CD4-positive, alpha-beta T cell treated with Interleukin-15 for 4 hours (primary cell): ENCODE measurements at regions not wholly inside any gene's neighbourhood (a gene's known extent, or its start where the extent isn't known, plus 50 kb on each side); places are given as distances from the start of the nearest gene placed in this dataset.
"Not testable (repeated sequence)": the region's sequence is repeated elsewhere in the genome, so short reads cannot be mapped to it uniquely, and the experiment has no call there.

ENCODE experiments used
- DNase-seq: peaks from one replicate; pipeline ENCODE4 v3.0.0-alpha.2; 2020; ENCODE audit warnings: low spot score

DNA sequence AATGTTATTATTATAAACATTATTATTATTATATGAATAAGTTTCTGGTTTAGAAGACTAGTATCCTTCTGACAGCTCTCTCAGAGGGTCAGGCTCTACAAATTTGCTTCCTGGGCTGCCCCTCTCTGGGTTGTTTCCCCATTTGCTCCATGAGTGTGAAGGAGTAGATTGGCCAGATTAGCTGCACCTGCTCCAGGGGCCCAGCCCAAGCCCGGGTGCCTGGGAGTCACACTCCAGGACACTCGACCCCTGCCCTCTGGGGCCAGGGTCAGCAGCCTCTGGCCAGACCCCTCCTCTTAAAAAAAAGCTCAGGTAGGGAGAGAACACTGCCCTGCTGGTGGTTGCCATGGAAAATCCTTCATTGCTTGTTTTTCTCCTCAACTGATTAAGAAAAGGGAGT is 169.0 kb upstream of the FOXD4L5 start:
- DNase-seq = not testable (repeated sequence)

DNA sequence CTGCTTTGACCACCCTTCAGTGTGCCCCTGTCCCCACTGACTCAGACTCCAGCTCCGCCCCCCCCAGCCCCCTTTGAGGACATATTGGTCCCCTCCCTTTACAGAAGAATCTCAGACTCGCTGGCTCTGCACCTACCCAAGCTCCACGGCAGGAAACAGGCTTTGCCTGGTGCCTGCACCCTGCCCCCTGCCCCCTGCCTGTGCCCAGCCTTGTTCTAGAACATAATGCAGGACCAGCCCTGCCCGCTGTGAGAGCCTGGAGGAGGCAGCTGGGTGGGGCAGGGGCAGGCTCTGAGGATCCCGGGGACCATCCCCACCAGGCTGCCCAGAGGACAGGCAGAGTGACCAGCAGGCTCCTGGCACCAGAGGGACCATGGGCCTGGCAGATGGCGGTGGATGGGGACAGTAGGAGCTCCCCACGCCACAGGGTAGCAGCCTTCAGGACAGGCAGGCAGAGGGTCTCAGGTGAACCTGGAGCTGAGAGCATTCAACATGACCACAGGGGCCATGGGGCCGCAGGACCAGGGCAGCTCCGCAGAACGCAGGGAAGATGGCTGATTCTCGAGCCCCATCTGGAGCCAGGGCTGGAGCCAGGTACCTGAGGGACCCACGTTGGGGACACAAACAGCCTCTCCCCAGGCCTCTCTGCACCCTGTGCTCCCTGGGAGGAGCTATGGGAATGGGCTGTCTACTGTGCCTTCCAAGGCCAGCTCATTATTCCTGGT is 165.0 kb upstream of the FOXD4L5 start:
- not testable (repeated sequence) for DNase-seq

DNA sequence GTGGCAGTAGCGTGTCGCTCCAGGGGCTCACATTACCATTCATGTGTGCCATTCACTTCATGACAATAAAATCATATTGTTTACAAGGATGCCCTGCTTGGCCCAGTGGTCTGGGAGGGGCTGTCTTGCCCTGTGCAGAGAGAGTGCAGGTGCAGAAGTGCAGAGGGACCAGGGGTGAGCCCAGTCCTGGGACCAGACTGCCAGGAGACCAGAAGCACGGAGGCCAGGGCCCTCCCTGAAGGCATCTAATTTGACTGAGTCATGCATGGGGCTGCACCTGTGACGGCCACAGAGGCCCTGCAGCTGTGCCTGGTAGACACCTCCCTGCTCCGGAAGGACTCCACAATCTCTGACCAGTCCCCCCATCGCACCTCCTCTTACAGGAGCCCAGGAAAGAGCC is 164.4 kb upstream of the FOXD4L5 start:
- no peak for DNase-seq

DNA sequence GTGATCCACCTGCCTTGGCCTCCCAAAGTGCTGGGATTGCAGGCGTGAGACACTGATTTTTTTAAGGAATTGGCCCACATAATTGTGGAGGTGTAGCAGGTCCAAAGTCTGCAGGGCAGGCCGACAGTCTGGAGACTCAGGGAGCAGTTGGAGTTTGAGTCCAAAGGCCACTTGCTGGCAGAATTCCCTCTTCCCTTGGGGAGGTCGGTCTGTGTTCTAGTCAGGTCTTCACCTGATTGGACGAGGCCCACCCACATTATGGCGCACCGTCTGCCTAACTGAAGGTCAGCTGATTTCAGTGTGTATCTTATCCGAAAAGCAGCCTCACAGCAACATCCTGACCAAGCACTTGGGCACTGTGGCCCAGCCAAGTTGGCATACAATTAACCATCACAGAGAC is 162.1 kb upstream of the FOXD4L5 start:
- DNase-seq = not testable (repeated sequence)

DNA sequence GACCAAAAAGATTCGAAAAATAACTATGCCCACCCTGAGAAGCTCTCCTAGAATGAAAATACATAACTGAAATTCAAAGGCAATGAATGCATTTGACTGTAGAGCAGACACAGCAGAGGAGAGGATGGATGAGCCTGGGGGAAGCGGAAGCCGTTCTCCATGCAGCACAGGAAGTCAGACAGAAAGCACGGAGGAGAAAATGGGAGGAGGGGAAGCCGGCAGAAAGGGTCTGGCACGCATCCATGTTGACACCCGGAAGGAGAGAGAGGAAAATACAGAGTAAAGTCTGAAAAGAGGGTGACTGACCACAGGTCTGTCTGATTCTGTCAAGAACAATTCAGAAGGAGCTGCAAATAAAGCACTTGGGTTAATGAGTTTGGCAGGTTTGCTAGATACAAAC is 161.0 kb upstream of the FOXD4L5 start:
- DNase-seq = not testable (repeated sequence)

DNA sequence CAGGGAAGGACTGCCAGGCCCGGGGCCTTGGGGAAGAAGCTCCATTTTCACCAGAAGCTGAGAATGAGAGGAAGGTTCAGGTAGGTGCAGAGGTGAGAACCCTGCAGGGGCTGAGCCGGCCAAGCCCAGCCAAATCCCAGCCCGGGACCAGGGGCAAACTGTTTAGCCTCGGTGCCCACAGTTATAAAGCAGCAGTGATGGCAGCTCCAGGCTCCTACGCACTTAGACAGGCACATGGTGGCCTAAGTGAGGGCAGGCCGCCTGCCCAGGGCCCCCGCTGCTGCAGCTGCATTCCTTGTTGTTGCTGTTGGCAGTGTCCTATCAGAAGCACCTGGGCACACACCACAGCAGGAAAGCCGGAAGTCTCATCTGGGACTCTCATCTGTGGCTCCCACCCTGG is 159.9 kb upstream of the FOXD4L5 start:
- DNase-seq = no peak

DNA sequence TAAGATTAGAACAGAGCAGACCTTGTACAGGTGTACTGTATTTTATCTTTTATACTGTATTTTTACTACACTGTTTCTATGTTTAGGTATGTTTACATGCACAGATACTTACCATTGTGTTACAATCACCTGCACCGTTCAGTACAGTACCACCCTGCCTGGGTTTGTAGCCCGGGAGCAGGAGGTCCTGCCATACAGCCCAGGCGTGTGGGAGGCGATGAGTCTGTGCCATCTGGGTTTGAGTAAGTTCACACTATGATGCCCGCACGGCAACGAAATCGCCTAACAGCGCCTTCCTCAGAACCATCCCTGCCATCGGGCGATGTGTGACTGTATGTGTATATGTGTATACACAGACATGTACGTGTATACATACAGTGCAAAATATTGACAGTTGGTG is 157.1 kb upstream of the FOXD4L5 start:
- DNase-seq = not testable (repeated sequence)

DNA sequence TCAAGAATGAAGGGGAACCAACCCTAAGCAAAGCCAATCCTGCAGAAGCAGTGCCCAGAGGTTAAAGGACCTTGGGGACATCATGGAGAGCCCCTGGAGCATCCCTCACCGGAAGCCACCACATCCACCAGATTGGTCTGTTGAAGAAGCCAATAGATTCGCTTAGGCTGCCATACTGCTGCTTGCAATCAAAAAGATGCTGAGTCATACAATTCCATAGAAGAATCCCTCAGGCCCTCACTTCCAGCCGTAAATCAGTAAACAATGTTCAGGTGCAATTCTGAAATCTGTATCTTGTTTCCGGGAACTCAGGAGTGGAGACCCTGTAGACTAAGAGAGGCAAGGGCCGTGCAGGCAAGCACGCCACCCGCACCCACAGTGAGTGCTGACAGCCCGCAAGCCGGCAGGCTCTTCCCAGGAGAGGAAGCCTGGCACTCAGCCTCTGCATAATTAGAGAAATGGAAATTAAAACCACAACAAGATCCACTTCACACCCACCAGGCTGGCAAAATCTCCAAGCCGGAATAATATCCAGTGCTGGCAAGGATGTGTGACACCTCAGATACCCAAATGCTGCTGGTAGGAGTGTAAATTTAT is 156.4 kb upstream of the FOXD4L5 start:
- not testable (repeated sequence) for DNase-seq

DNA sequence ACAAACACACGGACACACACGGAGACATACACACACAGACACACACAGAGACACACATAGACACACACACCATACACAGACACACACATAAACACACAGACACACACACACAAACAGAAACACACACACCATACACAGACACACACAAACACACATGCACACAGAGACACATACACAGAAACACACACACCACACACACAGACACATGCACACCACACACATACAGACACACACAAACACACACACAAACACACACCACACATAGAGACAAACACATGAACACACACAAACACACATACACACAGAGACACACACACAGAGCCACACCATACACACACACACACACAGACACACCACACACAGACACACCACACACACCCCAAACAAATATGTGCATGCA is 152.7 kb upstream of the FOXD4L5 start:
- no peak for DNase-seq

DNA sequence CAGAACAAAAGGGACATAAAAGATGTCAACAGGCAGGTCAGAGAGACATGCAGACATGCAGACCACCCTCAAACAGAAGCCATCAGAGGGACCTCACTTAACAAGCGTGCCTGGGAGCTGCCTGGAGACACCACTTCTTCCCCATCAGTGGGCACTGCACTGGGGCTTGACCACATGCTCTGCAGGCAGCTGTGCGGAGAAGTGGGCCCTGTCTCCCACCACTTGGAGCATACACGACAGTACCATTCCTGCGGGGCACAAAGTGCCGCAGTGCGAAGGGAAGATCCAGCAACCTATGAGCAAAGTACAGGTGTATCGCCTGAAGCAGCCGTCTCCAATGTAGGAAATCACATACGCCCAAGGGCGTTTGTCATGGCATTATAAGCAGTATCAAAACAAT is 150.5 kb upstream of the FOXD4L5 start:
- DNase-seq = no peak

DNA sequence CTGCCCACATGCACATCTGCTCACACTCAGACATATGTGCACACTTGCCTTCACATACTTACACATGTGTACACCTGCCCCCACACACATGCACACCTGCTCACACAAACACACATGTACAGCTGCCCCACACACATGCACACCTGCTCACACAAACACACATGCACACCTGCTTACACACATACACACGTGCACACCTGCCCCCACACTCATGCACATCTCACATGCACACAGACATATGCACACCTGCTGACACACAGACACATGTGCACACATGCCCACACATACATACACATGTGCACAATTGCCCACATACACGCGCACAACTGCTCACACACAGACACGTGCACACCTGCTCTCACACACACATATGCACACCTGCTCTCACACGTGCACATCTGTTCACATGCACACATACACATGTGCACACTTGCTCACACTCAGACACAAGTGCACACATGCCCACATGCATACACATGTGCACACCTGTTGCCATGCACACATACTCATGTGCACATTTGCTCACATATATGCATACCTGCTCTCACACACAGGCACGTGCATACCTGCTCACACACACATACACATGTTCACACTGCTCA is 147.8 kb upstream of the FOXD4L5 start:
- DNase-seq = no peak

DNA sequence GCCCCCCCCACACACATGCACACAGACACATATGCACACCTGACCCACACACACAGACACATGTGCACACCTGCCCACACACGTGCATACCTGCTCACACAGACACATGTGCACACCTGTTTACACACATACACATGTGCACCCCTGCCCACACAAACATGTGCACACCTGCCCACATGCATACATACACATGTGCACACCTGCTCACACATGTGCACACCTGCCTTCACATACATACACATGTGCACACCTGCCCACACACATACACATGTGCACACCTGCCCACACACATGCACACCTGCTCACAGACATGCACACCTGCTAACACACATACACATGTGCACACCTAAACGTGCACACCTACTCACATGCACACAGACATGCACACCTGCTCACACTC is 147.0 kb upstream of the FOXD4L5 start:
- DNase-seq = no peak

DNA sequence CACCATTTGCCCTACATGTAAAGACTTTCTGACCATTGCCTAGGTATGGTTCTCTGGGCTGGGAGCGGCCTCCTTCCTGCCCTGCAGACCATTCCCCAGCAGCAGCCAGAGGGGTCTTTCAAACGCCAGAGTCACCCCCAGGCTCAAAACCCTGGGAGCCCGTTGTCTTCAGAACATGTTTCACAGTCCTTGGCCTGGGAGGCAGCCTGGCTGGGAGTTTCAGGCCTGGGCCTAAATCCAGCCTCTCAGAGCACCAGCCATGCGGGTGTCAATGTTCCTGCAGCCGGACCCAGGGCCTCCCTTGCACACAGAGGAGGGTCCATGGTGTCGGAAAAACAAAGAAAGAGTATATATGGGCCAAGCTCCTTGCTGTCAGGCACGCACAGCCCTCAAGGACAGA is 145.2 kb upstream of the FOXD4L5 start:
- DNase-seq = no peak

DNA sequence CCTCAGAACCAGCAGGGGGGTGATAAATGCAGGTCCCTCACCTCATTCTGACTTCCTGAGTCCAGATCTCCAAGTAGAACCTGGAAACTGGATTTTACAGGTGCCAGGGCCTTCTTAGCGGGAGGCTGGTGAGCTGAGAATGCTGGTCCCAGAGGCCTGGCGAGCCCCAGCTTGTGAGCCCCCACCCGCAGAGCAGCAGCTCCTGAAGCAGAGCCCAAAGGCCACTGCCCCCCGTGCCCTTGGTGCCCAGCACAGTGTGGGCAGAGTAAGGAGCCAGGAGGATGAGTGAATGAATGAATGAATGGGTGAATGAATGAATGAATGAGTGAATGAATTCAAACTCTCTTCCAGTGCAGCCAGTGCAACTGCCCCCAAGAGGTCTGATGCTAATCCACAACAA is 142.4 kb upstream of the FOXD4L5 start:
- not testable (repeated sequence) for DNase-seq

DNA sequence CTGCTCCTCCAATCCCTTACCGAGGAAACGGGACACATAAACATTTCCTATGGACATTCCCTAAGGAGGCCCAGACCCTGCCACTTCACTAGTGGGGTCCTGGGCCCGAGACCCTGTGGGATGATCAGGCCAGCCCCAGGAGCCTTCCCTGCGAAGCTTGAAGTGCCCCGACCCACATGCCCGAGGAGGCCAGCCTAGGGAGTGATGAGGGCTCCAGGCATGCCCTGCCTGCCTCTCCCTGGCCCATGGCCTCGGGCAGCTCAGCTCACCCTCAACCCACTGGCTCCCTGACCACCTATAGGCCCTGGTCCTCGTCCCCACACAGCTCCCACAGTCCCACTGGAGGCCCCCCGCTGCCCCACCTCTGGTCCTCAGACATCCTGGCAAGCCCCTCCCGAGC is 141.8 kb upstream of the FOXD4L5 start:
- not testable (repeated sequence) for DNase-seq

DNA sequence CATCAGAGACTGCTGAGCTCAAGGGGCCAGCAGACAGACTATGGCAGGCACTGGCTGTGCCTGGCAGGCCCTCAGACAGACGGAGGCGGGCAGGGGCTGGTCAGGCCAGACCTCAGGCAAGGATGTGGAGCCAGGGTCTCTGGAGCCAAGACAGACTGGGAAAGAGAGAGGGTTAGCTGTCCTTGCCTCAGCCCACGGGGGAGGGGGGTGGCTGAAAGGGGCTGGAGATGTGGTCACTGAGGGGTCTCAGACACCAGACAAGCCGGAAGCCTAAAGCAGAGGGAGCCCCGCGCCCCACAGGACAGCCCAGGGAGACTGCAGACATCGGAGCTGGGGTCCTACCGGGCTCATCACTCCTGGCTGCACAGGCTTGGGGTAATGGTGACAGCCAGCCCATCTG is 141.2 kb upstream of the FOXD4L5 start:
- no peak for DNase-seq

DNA sequence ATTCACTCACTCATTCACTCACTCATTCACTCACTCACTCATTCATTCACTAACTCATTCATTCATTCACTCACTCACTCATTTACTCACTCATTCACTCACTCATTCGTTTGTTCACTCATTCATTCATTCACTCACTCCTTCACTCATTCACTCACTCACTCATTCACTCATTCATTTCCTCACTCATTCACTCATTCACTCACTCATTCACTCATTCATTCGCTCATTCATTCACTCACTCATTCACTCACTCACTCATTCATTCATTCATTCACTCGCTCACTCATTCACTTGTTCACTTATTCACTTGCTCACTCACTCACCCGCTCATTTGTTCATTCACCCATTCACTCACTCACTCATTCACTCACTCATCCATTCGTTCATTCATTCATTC is 140.2 kb upstream of the FOXD4L5 start:
- DNase-seq = not testable (repeated sequence)

DNA sequence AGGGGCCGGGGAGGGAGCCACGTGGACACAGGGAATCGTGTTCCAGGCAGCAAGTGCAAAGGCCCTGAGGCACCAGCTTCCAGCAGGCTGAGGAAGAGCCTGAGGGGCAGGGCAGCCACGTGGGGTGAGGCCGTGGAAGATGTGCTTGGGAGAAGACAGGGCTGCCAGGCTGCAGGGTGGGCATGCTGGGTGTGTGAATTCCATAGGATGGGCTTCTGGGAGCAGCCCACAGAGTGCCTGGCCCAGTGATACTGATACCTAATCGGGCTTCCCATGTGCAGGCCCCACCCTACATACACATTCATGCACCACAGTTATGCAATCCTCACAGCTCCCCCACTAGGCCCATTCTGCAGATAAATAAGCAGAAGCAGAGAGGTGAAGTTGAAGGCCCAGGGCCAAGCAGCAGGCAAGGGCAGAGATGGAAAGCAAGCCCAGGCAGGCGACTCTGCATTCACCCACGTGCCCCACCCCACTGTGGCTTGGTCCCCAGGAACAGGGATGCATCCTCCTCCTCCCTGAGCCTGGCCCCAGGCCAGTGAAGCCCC is 139.5 kb upstream of the FOXD4L5 start:
- not testable (repeated sequence) for DNase-seq

DNA sequence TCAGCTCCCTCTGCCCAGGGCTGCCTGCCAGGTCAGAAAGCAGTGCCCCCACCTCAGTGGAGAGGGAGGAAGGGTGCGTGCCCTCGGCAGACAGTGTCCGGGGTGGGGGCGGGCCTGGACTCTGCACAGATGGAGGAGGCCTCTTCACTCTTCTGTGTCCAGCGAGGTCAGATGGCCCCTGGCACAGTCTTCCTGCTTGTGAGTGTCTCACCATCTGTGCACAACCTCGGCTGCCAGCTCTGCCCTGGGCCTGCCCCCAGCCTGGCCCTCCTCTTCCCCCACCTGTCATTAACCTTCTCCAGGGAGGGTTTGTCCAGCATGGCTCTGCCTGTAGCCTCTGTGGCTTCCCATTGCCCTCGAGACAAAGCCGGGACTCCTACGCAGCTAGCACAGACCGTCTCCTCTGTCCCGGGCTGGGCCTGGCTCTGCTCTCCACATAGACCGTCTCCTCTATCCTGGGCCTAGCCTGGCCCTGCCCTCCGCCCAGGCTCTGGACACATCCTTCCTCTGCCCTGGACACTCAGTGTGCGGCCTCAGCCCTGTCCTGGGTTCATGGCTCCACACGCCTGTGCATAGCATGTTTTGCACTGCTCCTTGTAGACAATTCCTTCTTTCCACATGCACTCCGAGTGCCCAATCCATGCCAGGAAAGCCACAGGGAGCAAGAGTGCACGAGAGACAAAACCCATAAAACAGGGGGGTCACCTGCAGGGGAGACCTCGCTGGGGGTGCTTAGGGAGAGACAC is 138.9 kb upstream of the FOXD4L5 start:
- not testable (repeated sequence) for DNase-seq

DNA sequence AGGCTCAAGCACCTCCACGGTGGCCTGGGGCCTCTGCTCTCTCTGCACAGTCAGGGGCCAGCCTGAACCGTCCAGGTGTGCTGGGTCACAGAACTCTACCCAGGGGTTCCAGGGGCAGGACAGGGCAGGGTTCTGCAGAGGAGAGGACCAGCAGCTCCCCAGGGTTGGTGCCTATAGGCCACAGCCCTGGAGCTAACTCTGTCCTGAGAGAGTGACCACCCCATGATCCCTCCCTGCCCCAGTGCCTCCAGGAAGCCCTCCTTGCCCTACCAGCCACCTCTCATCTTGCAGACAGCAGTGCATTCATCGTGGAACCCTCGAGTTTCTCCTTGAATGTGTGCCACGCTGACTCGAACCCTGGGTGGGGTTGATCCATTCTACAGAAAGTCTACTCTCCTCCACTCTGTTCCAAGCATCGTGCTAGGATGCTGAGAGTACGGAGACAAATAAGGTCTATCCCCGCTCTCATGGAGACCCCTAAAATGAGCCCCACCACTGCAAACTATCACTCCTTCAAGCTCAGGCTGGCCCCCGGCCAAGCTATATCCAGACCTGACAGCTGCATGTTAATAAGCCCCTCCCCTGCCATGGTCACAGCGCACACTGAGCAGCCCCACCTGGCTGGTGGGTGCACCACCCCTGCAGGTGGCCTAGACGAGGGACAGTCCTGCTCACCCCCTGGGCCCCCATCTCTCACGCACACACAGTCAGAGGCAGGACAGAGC is 138.1 kb upstream of the FOXD4L5 start:
- not testable (repeated sequence) for DNase-seq

DNA sequence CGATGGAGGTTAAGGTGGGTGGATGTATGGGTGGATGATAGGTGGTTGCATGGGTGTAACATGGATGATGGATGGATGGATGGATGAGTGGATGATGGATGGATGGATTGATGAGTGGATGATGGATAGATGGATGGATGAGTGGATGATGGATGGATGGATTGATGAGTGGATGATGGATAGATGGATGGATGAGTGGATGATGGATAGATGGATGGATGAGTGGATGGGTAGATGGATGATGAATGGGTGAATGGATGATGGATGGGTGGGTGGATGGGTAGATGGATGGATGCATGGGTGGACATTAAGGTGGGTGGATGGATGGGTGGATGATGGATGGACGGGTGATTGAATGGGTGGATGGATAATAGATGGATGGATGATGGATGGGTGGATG is 136.5 kb upstream of the FOXD4L5 start:
- not testable (repeated sequence) for DNase-seq

DNA sequence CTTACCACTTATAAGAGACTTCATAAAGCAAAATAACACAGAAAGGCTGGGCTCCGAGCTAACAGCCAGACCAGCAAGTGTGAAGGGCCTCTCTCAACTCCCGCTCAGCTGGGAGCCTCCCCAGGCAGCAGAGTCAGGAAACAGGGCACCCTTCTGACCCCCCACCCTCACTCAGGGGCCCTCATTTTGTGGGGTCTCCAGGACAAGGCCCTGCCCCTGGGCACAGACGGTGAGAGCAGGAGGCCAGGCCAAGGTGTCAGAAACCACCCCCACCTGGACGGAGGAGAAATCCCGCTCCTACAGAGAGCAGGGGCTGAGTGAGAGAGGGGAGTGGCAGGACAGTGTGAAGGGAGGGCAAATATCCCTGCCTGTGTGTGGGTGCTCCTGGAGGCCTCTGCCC is 135.8 kb upstream of the FOXD4L5 start:
- no peak for DNase-seq
